GM12892 (cell line): ENCODE measurements at regions not wholly inside any gene's neighbourhood (a gene's known extent, or its start where the extent isn't known, plus 50 kb on each side); places are given as distances from the start of the nearest gene placed in this dataset.

Source experiments
- DNase-seq: peaks from one replicate; pipeline ENCODE4 v3.0.0; 2011; ENCODE audit not compliant: insufficient read length
- FAIRE-seq: peaks from 2 replicates; lab custom pipeline; 2011; peaks lifted over from hg19 to GRCh38; lab: Jason Lieb, UNC
- POLR2A ChIP-seq: IDR thresholded peaks from 2 replicates; pipeline ENCODE4 v1.6.1; 2011; ENCODE audit warnings: low read depth, low read length, control low read depth
- POLR2AphosphoS5 ChIP-seq: IDR thresholded peaks from 2 replicates; pipeline ENCODE4 v1.6.1; 2011; ENCODE audit warnings: low read depth, low read length, control low read depth
- TAF1 ChIP-seq: IDR thresholded peaks from 2 replicates; pipeline ENCODE4 v1.6.1; 2011; ENCODE audit warnings: low read depth, mild to moderate bottlenecking, control low read depth, low read length, borderline replicate concordance

GRCh38 chr10:88041243-88042159, 178.1 kb downstream of the PTEN start:
- DNase-seq (no peak), FAIRE-seq (no peak)
- TF ChIP-seq POLR2A, result no peak
- no peak for TF ChIP-seq POLR2AphosphoS5
- no peak for TF ChIP-seq TAF1

GRCh38 chr10:88042160-88043100, 179.0 kb downstream of the PTEN start:
- no peak for DNase-seq
- no peak for TF ChIP-seq TAF1
- no peak for TF ChIP-seq POLR2AphosphoS5
- no peak for TF ChIP-seq POLR2A
- FAIRE-seq, result no peak

GRCh38 chr10:88045096-88045495, 181.7 kb downstream of the PTEN start:
- TF ChIP-seq POLR2A, result no peak
- no peak for TF ChIP-seq TAF1
- no peak for TF ChIP-seq POLR2AphosphoS5
- DNase-seq (no peak), FAIRE-seq (no peak)

GRCh38 chr10:88045656-88046415, 182.4 kb downstream of the PTEN start:
- TF ChIP-seq POLR2A (no peak), TAF1 (no peak), POLR2AphosphoS5 (no peak)
- DNase-seq (no peak), FAIRE-seq (no peak)

GRCh38 chr10:88047579-88047978, 184.2 kb downstream of the PTEN start:
- FAIRE-seq (no peak), DNase-seq (no peak)
- TF ChIP-seq TAF1 (no peak), POLR2A (no peak), POLR2AphosphoS5 (no peak)

- FAIRE-seq (no peak), DNase-seq (no peak)
- no peak for TF ChIP-seq TAF1
- no peak for TF ChIP-seq POLR2AphosphoS5
- TF ChIP-seq POLR2A, result no peak
Measured at GRCh38 chr10:88048312-88048711, 184.9 kb downstream of the PTEN start.

GRCh38 chr10:88049204-88049603, 185.8 kb downstream of the PTEN start:
- TF ChIP-seq TAF1 (no peak), POLR2A (no peak), POLR2AphosphoS5 (no peak)
- DNase-seq, result no peak

GRCh38 chr10:88057720-88058119, 194.3 kb downstream of the PTEN start:
- FAIRE-seq (no peak), DNase-seq (no peak)
- no peak for TF ChIP-seq POLR2A
- TF ChIP-seq POLR2AphosphoS5, result no peak
- no peak for TF ChIP-seq TAF1

More at GRCh38 chr10:88049204-88049603, 185.8 kb downstream of the PTEN start:
- no peak for FAIRE-seq

GRCh38 chr10:88058750-88059149, 195.3 kb downstream of the PTEN start:
- no peak for TF ChIP-seq POLR2A
- no peak for TF ChIP-seq POLR2AphosphoS5
- no peak for FAIRE-seq
- no peak for DNase-seq

GRCh38 chr10:88059190-88059589, 195.8 kb downstream of the PTEN start:
- TF ChIP-seq TAF1 (no peak), POLR2AphosphoS5 (no peak), POLR2A (no peak)
- DNase-seq (no peak), FAIRE-seq (no peak)
